Caco-2 (cell line): ENCODE measurements at regions not wholly inside any gene's neighbourhood (a gene's known extent, or its start where the extent isn't known, plus 50 kb on each side); places are given as distances from the start of the nearest gene placed in this dataset.

ENCODE experiments used
- BruUV-seq: library from RNA; stranded (reverse); fragments of 400-500 nt; replicated peaks from 2 replicates; lab custom pipeline; 2021; lab: Mats Ljungman, UMichigan
- CTCF ChIA-PET: fragments of 300-600 bp; sonication (Branson Sonifier 250); formaldehyde crosslinking; loops from one replicate; lab custom pipeline; 2022; ENCODE audit warnings: antibody characterized with exemption; lab: Charles Lee
- POLR2A ChIA-PET: fragments of 300-600 bp; sonication (Branson Sonifier 250); formaldehyde crosslinking; loops from one replicate; lab custom pipeline; 2022; ENCODE audit warnings: antibody characterized with exemption; lab: Charles Lee
- DNase-seq, 2 experiments: peaks; one replicate each; pipeline versions ENCODE4 v3.0.0 to v3.0.0-alpha.2; 2020 to 2022
- H3K27me3 ChIP-seq: replicated peaks from 2 replicates; pipeline ENCODE4 v1.6.0; 2011; ENCODE audit warnings: low read length; ENCODE audit not compliant: control insufficient read depth, insufficient read depth
- H3K36me3 ChIP-seq: 2 replicates; pipeline ENCODE4 v1.5.1; 2011; ENCODE audit warnings: low read length; ENCODE audit not compliant: control insufficient read depth, insufficient read depth
- H3K4me1 ChIP-seq: fragments of 250-450 bp; sonication (Bioruptor Pico); 2 replicates; pipeline ENCODE4 v1.5.1; 2020; ENCODE audit warnings: mild to moderate bottlenecking
- H3K4me3 ChIP-seq: 2 replicates; pipeline ENCODE4 v1.5.1; 2011; ENCODE audit warnings: low read depth, mild to moderate bottlenecking, control low read depth, low read length
- H3K9me3 ChIP-seq: fragments of 250-450 bp; sonication (Bioruptor Pico); 2 replicates; pipeline ENCODE4 v1.5.1; 2020; ENCODE audit warnings: mild to moderate bottlenecking, moderate library complexity
- H3K27ac Mint-ChIP-seq: one replicate; pipeline ENCODE4 v1.8.0; 2022; ENCODE audit warnings: mixed read lengths; ENCODE audit not compliant: unreplicated experiment
- H3K27me3 Mint-ChIP-seq: one replicate; pipeline ENCODE4 v1.8.0; 2022; ENCODE audit warnings: mixed read lengths; ENCODE audit not compliant: insufficient read depth, unreplicated experiment
- H3K36me3 Mint-ChIP-seq: one replicate; pipeline ENCODE4 v1.8.0; 2022; ENCODE audit warnings: mild to moderate bottlenecking, mixed read lengths; ENCODE audit not compliant: insufficient read depth, unreplicated experiment
- H3K4me1 Mint-ChIP-seq: one replicate; pipeline ENCODE4 v1.8.0; 2022; ENCODE audit warnings: low read depth, mixed read lengths; ENCODE audit not compliant: unreplicated experiment
- H3K4me3 Mint-ChIP-seq: one replicate; pipeline ENCODE4 v1.8.0; 2022; ENCODE audit warnings: mild to moderate bottlenecking, moderate library complexity, mixed read lengths; ENCODE audit not compliant: unreplicated experiment
- H3K9me3 Mint-ChIP-seq: one replicate; pipeline ENCODE4 v1.8.0; 2022; ENCODE audit warnings: mixed read lengths; ENCODE audit not compliant: unreplicated experiment
- CTCF ChIP-seq, 2 experiments: fragments of 200-600 bp in 1 of 2; IDR thresholded peaks; 1 replicate in 1 of 2; 2 replicates in 1 of 2; pipeline versions ENCODE4 v1.5.1 to v1.8.0; 2011 to 2022; ENCODE audit warnings: antibody characterized with exemption in 1 of 2, control low read depth in 1 of 2, inconsistent platforms in 1 of 2, low read depth in 1 of 2, low read length in 1 of 2, mild to moderate bottlenecking in 1 of 2, moderate library complexity in 1 of 2; ENCODE audit not compliant: insufficient read depth in 1 of 2, severe bottlenecking in 1 of 2, unreplicated experiment in 1 of 2
- intact Hi-C: fragments of 100-400 bp; cut with micrococcal nuclease; formaldehyde crosslinking; loops from one replicate; pipeline ENCODE4 v1.10.0; 2022; ENCODE audit not compliant: unreplicated experiment

GRCh38 chr9:32728181-32728580 is 55.2 kb upstream of the TMEM215 start:
- no peak for DNase-seq
- ChIA-PET POLR2A (no interaction called here), CTCF (no interaction called here)
- no peaks in the 10 kb centered on the region for H3K9me3 Mint-ChIP-seq
- H3K4me1 Mint-ChIP-seq, result no peaks in the 10 kb centered on the region
- intact Hi-C loops, result no loop called here
- Histone ChIP-seq H3K4me1 (no peaks in the 10 kb centered on the region), H3K4me3 (no peak overlapping the region), H3K36me3 (no peaks in the 10 kb centered on the region), H3K9me3 (no peaks in the 10 kb centered on the region), H3K27me3 (no peaks in the 10 kb centered on the region)
- H3K4me3 Mint-ChIP-seq, result no peak overlapping the region
- no peak overlapping the region for H3K27ac Mint-ChIP-seq
- no TSS peak for BruUV-seq
- TF ChIP-seq CTCF (IDR thresholded peaks at IDR 0.05; ENCODE audit: insufficient read depth in 1 of 2, low read depth in 1 of 2, low read length in 1 of 2, severe bottlenecking in 1 of 2, unreplicated experiment in 1 of 2), result no peak
- no peaks in the 10 kb centered on the region for H3K36me3 Mint-ChIP-seq
- peaks cover 6% of the 10 kb centered on the region for H3K27me3 Mint-ChIP-seq
